Anterior cingulate cortex (tissue), 58 donors: ENCODE measurements at regions not wholly inside any gene's neighbourhood (a gene's known extent, or its start where the extent isn't known, plus 50 kb on each side); places are given as distances from the start of the nearest gene placed in this dataset.

Experiments
- DNase-seq, 58 donors: peaks; one replicate each; lab custom pipeline; 2025; lab: John Stamatoyannopoulos, UW

GRCh38 chr2:60260639-60261296 is 292.7 kb downstream of the BCL11A start:
- DNase-seq: no peak

GRCh38 chr2:60259781-60260180 is 293.7 kb downstream of the BCL11A start:
- no peak for DNase-seq

- DNase-seq: peak in 13 of 58 donors; percentile 2 to 33 (median 5)
Observed at GRCh38 chr2:60252581-60253150, 300.8 kb downstream of the BCL11A start.

GRCh38 chr2:60251247-60251646 is 302.2 kb downstream of the BCL11A start:
- no peak for DNase-seq

- DNase-seq: no peak
Observed at GRCh38 chr2:60249879-60250278, 303.6 kb downstream of the BCL11A start.

- no peak for DNase-seq
Observed at GRCh38 chr2:60247471-60247870, 306.0 kb downstream of the BCL11A start.

- DNase-seq: no peak
Observed at GRCh38 chr2:60246583-60246982, 306.9 kb downstream of the BCL11A start.

GRCh38 chr2:60234274-60234986 is 319.0 kb downstream of the BCL11A start:
- DNase-seq: no peak

- DNase-seq: no peak
Observed at GRCh38 chr2:60230596-60230995, 322.9 kb downstream of the BCL11A start.

GRCh38 chr2:60230037-60230436 is 323.4 kb downstream of the BCL11A start:
- DNase-seq: no peak

- DNase-seq: no peak
Observed at GRCh38 chr2:60226943-60227342, 326.5 kb downstream of the BCL11A start.

GRCh38 chr2:60226191-60226590 is 327.3 kb downstream of the BCL11A start:
- DNase-seq: no peak

- DNase-seq: no peak
Observed at GRCh38 chr2:60223859-60224258, 329.6 kb downstream of the BCL11A start.

- DNase-seq: no peak
Observed at GRCh38 chr2:60221098-60221497, 332.4 kb downstream of the BCL11A start.

GRCh38 chr2:60219536-60219935 is 333.9 kb downstream of the BCL11A start:
- no peak for DNase-seq

- DNase-seq: no peak
Observed at GRCh38 chr2:60216452-60216995, 336.9 kb downstream of the BCL11A start.

GRCh38 chr2:60215386-60215901 is 338.0 kb downstream of the BCL11A start:
- peak in 2 of 58 donors; percentile 4 to 8 for DNase-seq

GRCh38 chr2:60214626-60214875 is 338.9 kb downstream of the BCL11A start:
- DNase-seq: no peak

GRCh38 chr2:60213865-60214625 is 339.4 kb downstream of the BCL11A start:
- no peak for DNase-seq

- DNase-seq: no peak
Observed at GRCh38 chr2:60212181-60212945, 341.1 kb downstream of the BCL11A start.
